ENCODE measurements at regions not wholly inside any gene's neighbourhood (a gene's known extent, or its start where the extent isn't known, plus 50 kb on each side); places are given as distances from the start of the nearest gene placed in this dataset.

DNA sequence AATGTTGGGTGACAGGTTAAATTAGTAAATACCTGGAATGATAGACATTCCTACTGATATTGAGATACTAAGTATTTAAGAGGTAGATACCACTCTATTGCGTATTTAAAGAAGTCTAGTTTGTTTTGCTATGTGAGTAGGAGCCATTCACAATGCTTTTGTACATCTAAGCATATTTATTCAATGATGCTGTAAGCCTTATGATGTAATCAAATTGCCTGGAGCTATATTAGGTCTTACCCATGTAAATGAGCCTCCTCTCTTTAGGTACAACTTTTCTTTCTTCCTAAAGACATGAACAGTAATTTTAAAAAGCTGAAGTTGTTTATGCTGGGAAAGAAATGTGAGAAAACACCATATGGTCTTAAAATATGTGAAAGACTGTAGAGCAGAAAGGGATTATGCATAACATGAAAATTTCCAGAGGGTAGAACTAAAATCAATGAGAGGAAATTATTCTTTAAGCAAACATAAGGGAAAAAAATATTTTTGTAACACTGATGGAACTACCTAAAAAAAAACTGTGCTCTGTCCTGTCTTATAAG lies 526.7 kb downstream of the EPHA7 start:
- TF ChIP-seq, protein P1, sequence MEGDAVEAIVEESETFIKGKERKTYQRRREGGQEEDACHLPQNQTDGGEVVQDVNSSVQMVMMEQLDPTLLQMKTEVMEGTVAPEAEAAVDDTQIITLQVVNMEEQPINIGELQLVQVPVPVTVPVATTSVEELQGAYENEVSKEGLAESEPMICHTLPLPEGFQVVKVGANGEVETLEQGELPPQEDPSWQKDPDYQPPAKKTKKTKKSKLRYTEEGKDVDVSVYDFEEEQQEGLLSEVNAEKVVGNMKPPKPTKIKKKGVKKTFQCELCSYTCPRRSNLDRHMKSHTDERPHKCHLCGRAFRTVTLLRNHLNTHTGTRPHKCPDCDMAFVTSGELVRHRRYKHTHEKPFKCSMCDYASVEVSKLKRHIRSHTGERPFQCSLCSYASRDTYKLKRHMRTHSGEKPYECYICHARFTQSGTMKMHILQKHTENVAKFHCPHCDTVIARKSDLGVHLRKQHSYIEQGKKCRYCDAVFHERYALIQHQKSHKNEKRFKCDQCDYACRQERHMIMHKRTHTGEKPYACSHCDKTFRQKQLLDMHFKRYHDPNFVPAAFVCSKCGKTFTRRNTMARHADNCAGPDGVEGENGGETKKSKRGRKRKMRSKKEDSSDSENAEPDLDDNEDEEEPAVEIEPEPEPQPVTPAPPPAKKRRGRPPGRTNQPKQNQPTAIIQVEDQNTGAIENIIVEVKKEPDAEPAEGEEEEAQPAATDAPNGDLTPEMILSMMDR (IDR thresholded peaks at IDR 0.05; ENCODE audit: low read depth, low read length, missing control alignments), result no peak
- no peak for DNase-seq (ENCODE audit: low read depth)
- no peak overlapping the region for H3K4me3 ChIP-seq (ENCODE audit: low read depth, low read length)

DNA sequence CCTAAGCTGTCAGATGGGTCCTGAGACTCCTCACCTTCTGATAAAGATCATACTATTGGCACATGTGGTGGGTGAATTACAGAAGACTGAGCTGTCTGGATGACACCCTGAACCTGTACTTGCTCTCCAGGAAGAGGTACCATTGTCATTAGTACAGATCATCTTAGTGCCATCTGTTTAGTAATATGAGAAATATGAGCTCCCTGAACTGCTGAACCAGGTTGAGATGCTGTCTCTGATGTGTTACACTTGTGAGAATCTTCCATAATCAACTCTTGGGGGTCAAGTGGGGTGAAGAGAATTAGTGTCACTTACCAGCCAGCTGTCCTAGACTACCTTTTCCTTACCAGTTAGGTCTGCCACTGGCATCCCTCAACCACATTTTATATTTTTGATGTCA lies 531.0 kb downstream of the EPHA7 start:
- TF ChIP-seq, protein P1 (IDR thresholded peaks at IDR 0.05; ENCODE audit: low read depth, low read length, missing control alignments), result no peak
- H3K4me3 ChIP-seq (ENCODE audit: low read depth, low read length), result no peak overlapping the region
- DNase-seq (ENCODE audit: low read depth), result no peak

DNA sequence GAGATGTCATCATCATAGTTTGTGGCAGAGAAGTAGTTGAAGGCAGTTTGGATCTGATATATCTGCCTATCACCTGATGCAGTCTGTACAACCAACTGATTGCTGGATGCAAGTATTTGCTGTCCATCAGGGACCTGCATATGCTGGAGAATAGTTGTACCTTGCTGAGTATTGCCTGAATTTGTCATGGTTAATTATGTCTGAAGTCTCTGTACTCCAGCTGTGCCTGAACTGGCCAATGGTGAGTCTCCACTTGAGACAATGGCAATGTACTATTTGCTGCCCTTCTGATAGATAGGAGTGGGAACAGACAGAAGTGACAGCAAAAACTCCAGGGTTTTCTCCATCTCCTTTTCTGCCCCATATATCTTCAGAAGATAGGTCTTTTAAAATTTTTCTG lies 531.5 kb downstream of the EPHA7 start:
- H3K4me3 ChIP-seq (ENCODE audit: low read depth, low read length), result no peak overlapping the region
- DNase-seq (ENCODE audit: low read depth), result no peak
- TF ChIP-seq, protein P1 (IDR thresholded peaks at IDR 0.05; ENCODE audit: low read depth, low read length, missing control alignments), result no peak

DNA sequence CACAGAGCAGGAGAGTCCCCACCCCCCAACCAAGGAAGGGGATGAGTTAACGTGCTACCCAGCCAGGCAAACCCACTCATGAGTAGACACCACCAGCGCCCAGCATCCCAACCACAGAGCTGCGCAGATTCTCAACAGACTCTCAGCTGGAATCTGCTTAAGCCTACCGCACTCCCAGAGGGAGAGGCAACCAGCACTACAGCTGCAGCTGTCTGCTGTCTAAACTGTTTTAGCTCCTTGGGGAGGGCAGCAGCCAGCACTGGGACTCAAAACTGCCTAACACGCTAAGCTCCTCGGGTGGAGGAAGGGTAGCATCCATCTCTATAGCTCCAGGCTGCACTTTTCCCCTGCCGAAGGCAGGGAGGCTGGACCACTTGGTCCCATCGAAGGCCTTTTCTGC lies 539.8 kb downstream of the EPHA7 start:
- TF ChIP-seq, protein P1 (IDR thresholded peaks at IDR 0.05; ENCODE audit: low read depth, low read length, missing control alignments), result no peak
- no peak overlapping the region for H3K4me3 ChIP-seq (ENCODE audit: low read depth, low read length)
- DNase-seq (ENCODE audit: low read depth), result no peak

DNA sequence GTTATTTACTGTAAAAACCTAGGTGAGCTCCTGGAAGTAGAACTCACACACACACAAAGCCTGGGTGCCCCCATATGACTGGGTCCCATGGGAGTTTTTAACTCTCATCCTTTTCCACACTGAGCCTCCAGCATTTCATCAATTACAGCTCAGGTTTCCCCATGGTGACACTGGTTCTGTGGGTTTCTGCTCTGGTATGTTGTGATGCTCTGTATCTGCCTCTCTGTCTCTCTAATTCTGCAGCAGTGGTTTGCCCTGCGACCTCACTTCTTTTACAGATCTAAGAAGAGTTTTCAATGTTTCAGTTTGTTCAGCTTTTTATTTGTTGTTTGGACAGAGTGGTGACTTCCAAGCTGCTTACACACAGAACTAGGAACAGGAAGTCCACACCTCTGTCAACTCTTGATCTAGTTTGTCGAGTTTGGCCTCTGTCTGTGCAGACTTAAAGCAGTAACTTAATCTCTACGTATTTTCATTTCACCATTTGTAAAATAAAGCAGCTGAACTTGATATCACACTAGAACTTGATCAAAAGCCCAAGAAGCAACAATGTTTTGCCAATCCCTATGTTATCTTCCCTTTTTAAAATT lies 554.3 kb downstream of the EPHA7 start:
- no peak overlapping the region for H3K4me3 ChIP-seq (ENCODE audit: low read depth, low read length)
- DNase-seq (ENCODE audit: low read depth), result no peak
- TF ChIP-seq, protein P1 (IDR thresholded peaks at IDR 0.05; ENCODE audit: low read depth, low read length, missing control alignments), result no peak

DNA sequence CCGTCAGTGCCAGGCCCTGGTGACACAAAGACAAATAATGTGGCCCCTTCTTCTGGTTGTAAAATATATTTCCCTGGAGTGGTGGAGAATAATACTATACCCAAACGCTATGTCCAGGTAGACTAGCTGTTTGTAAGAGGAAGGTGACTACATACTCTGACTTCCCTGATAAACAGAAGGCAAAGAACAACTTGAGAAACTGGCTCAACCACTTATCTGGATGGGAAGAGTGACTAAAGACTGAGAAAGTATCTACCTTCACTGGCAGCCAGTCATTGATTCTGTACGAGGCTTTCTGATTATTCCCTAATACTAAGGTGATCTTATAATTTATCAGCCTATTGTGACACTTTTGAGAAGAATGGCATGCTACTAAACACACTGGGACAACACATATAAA lies 569.7 kb downstream of the EPHA7 start:
- no peak for DNase-seq (ENCODE audit: low read depth)
- H3K4me3 ChIP-seq (ENCODE audit: low read depth, low read length), result no peak overlapping the region
- TF ChIP-seq, protein P1 (IDR thresholded peaks at IDR 0.05; ENCODE audit: low read depth, low read length, missing control alignments), result no peak

DNA sequence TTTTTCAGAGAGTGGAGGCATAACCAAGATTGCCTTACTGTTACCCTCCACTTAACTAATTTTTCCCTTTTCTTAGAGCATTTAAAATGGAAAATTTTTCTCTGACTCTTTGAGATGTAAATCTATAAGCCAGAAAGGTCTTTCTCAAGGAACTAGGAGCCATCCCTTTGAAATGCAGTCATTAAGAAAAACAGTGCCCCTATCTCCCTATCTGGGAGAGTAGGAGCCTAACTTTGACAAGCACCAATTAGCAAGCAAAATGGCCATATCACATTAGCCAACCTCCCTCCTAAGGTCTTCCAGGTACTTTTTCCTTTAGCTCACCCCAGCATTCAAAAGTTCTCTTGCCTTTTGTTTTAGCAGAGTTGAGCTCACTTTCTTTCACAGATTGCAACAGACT lies 570.5 kb downstream of the EPHA7 start:
- H3K4me3 ChIP-seq (ENCODE audit: low read depth, low read length), result no peak overlapping the region
- no peak for DNase-seq (ENCODE audit: low read depth)
- TF ChIP-seq, protein P1 (IDR thresholded peaks at IDR 0.05; ENCODE audit: low read depth, low read length, missing control alignments), result no peak
